HepG2 (cell line): ENCODE measurements at regions not wholly inside any gene's neighbourhood (a gene's known extent, or its start where the extent isn't known, plus 50 kb on each side); places are given as distances from the start of the nearest gene placed in this dataset.

ENCODE experiments used
- ATAC-seq: fragments of 200-7000 bp; cut with Tn5 transposase; 3 replicates; pipeline ENCODE4 v1.9.1; 2020; ENCODE audit warnings: mild to moderate bottlenecking, moderate library complexity
- BruUV-seq: library from RNA; stranded (reverse); fragments of 400-500 nt; replicated peaks from 2 replicates; lab custom pipeline; 2021; lab: Mats Ljungman, UMichigan
- CTCF ChIA-PET: fragments of 300-600 bp; formaldehyde crosslinking; extraction: SDS; loops from one replicate; lab custom pipeline; 2021; ENCODE audit warnings: low total read pairs, inconsistent platforms, low intra/inter-chr PET ratio; lab: Yijun Ruan, JAX
- POLR2A ChIA-PET: fragments of 350-600 bp; sonication (Branson Sonifier 250); formaldehyde crosslinking; loops from one replicate; lab custom pipeline; 2020; ENCODE audit warnings: antibody characterized with exemption, inconsistent platforms; lab: Yijun Ruan, JAX
- DNase-seq: peaks from one replicate; pipeline ENCODE4 v3.0.0-alpha.2; 2015; ENCODE audit warnings: low spot score
- FAIRE-seq: peaks from 3 replicates; lab custom pipeline; 2011; peaks lifted over from hg19 to GRCh38; lab: Jason Lieb, UNC
- H2AFZ ChIP-seq: one replicate; pipeline ENCODE4 v1.6.1; 2011; ENCODE audit warnings: low read length, inconsistent platforms
- H3K27ac ChIP-seq: fragments of 300-600 bp; 3 replicates; pipeline ENCODE4 v1.8.0; 2011; ENCODE audit warnings: mixed run types, mild to moderate bottlenecking, mixed read lengths, low read length, inconsistent platforms; ENCODE audit not compliant: insufficient read depth; ENCODE audit errors: extremely low read length
- H3K27me3 ChIP-seq, 2 experiments: fragments of 200-600 bp in 1 of 2; 2 replicates in 1 of 2; 3 replicates in 1 of 2; pipeline versions ENCODE4 v1.6.0 to v1.8.0; 2011; ENCODE audit warnings: low read length in 2 of 2, mild to moderate bottlenecking in 2 of 2, moderate library complexity in 2 of 2, inconsistent platforms in 1 of 2; ENCODE audit not compliant: insufficient read depth in 2 of 2, control insufficient read depth in 1 of 2
- H3K36me3 ChIP-seq, 2 experiments: fragments of 200-600 bp in 1 of 2; replicated peaks in 1 of 2; 2 replicates in 1 of 2; 3 replicates in 1 of 2; pipeline versions ENCODE4 v1.5.1 to v1.8.0; 2011; ENCODE audit warnings: low read length in 2 of 2, inconsistent platforms in 1 of 2; ENCODE audit not compliant: insufficient read depth in 2 of 2, control insufficient read depth in 1 of 2
- H3K4me1 ChIP-seq: 2 replicates; pipeline ENCODE4 v1.5.1; 2012; ENCODE audit warnings: low read length, inconsistent platforms; ENCODE audit not compliant: insufficient read depth
- H3K4me2 ChIP-seq: 2 replicates; pipeline ENCODE4 v1.6.0; 2011; ENCODE audit warnings: low read depth, low read length, inconsistent platforms
- H3K4me3 ChIP-seq, 3 experiments: fragments of 200-600 bp in 1 of 3; sonication (generic), shearing (Covaris generic) in 1 of 3; replicated peaks in 1 of 3; 2 replicates each; pipeline ENCODE4 v1.5.1; 2011 to 2016; ENCODE audit warnings: low read length in 3 of 3, inconsistent platforms in 2 of 3, low read depth in 2 of 3, mild to moderate bottlenecking in 2 of 3, control low read depth in 1 of 3, mixed read lengths in 1 of 3; ENCODE audit not compliant: insufficient read depth in 1 of 3
- H3K79me2 ChIP-seq: one replicate; pipeline ENCODE4 v1.6.1; 2011; ENCODE audit warnings: low read length, inconsistent platforms; ENCODE audit not compliant: insufficient read depth
- H3K9ac ChIP-seq: 2 replicates; pipeline ENCODE4 v1.6.0; 2011; ENCODE audit warnings: mild to moderate bottlenecking, low read depth, low read length, inconsistent platforms; ENCODE audit not compliant: insufficient read depth
- H3K9me3 ChIP-seq: 2 replicates; pipeline ENCODE4 v1.5.1; 2012; ENCODE audit warnings: mild to moderate bottlenecking, low read length
- H4K20me1 ChIP-seq: 2 replicates; pipeline ENCODE4 v1.6.0; 2011; ENCODE audit warnings: inconsistent platforms, mild to moderate bottlenecking, low read length, moderate library complexity; ENCODE audit not compliant: insufficient read depth
- PHF20 ChIP-seq: sonication (generic); formaldehyde crosslinking; IDR thresholded peaks from 2 replicates; pipeline ENCODE4 v1.5.0; 2020; ENCODE audit warnings: mild to moderate bottlenecking, missing genetic modification reagents
- ZFP90 ChIP-seq: sonication (generic); formaldehyde crosslinking; IDR thresholded peaks from 2 replicates; pipeline ENCODE4 v1.8.0; 2022; ENCODE audit warnings: missing genetic modification reagents, mild to moderate bottlenecking, inconsistent platforms, borderline replicate concordance
- WGBS: methylation state at CpG from one replicate; pipeline ENCODE4 v1.1.6; 2017; ENCODE audit warnings: low lambda C conversion rate; 5-methylcytosine and 5-hydroxymethylcytosine counted together
- in situ Hi-C: cut with HindIII; loops from 2 replicates; pipeline ENCODE4 v1.10.0; 2017; ENCODE audit warnings: low pct_unique_long_range_greater_than_20kb; ENCODE audit not compliant: extremely low pct_ligation_motif_present
- intact Hi-C: fragments of 100-400 bp; cut with micrococcal nuclease; formaldehyde crosslinking; loops from one replicate; pipeline ENCODE4 v1.10.0; 2022; ENCODE audit not compliant: unreplicated experiment
- TF ChIP-seq, protein P1 (sequence below): sonication (generic); formaldehyde crosslinking; IDR thresholded peaks from 2 replicates; pipeline ENCODE4 v1.5.0; 2020; ENCODE audit warnings: mild to moderate bottlenecking, missing genetic modification reagents
- TF ChIP-seq, protein P2 (sequence below): sonication (generic); formaldehyde crosslinking; IDR thresholded peaks from 2 replicates; pipeline ENCODE4 v1.8.1; 2023; ENCODE audit warnings: mild to moderate bottlenecking, inconsistent platforms, moderate library complexity, missing genetic modification reagents, borderline replicate concordance

DNA sequence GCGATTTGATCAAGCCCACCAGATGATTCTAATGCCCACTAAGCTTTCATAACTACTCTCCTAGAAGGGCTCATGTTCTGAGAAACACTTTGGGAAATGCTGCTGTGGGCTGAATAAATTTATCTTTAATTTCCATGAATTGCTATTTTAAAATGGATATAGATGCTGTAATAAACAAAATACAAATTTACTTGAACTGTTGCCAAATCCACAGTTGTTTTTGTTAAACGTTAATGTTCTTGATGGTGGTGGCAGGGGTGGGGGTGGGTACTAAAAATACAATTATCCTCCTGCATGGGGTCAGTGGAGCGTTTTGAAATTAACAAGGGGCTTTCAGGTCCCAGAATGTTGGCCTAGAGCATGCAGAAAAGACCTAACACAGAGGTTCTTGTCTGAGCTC is 244.7 kb upstream of the POU3F1 start:
- Histone ChIP-seq H3K27ac (no peak overlapping the region), H2AFZ (no peak overlapping the region), H3K9me3 (no peaks in the 10 kb centered on the region), H3K4me2 (no peak overlapping the region), H3K36me3 (no peaks in the 10 kb centered on the region), H3K9ac (no peak overlapping the region), H3K27me3 (no peaks in the 10 kb centered on the region), H3K4me1 (peaks cover 18% of the 10 kb centered on the region), H3K4me3 (no peak overlapping the region), H4K20me1 (no peaks in the 10 kb centered on the region), H3K79me2 (no peaks in the 10 kb centered on the region)
- 11% methylated on average over 3 of the region's 3 CpGs for WGBS
- in situ Hi-C loops = no loop called here
- POLR2A ChIA-PET = no interaction called here
- intact Hi-C loops = no loop called here
- no peak for DNase-seq
- FAIRE-seq = no peak
- ATAC-seq = no peak
- CTCF ChIA-PET = no interaction called here
- TF ChIP-seq ZFP90 (CRISPR knock-in tag) = no peak
- no TSS peak for BruUV-seq

DNA sequence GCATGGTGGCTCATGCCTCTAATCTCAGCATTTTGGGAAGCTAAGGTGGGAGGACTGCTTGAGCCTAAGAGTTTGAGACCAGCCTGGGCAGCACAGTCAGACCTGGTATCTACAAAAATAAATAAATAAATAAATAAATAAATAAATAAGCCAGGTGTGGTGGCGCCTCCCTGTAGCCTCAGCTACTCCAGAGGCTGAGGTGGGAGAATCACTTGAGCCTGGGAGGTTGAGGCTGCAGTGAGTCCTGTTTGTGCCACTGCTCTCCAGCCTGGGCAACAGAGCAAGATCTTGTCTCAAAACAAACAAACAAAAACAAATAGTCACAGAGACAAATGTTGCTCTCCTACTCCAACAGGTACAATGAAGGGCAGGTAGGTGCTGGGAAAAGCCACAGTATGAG is 242.4 kb upstream of the POU3F1 start:
- no TSS peak for BruUV-seq
- 68% methylated on average over 1 of the region's 1 CpG for WGBS
- TF ChIP-seq, protein P1, sequence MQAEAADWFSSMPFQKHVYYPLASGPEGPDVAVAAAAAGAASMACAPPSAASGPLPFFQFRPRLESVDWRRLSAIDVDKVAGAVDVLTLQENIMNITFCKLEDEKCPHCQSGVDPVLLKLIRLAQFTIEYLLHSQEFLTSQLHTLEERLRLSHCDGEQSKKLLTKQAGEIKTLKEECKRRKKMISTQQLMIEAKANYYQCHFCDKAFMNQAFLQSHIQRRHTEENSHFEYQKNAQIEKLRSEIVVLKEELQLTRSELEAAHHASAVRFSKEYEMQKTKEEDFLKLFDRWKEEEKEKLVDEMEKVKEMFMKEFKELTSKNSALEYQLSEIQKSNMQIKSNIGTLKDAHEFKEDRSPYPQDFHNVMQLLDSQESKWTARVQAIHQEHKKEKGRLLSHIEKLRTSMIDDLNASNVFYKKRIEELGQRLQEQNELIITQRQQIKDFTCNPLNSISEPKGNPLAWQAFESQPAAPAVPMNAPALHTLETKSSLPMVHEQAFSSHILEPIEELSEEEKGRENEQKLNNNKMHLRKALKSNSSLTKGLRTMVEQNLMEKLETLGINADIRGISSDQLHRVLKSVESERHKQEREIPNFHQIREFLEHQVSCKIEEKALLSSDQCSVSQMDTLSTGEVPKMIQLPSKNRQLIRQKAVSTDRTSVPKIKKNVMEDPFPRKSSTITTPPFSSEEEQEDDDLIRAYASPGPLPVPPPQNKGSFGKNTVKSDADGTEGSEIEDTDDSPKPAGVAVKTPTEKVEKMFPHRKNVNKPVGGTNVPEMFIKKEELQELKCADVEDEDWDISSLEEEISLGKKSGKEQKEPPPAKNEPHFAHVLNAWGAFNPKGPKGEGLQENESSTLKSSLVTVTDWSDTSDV (CRISPR knock-in tag) = no peak
- no peak for TF ChIP-seq PHF20 (CRISPR knock-in tag)
- TF ChIP-seq, protein P2, sequence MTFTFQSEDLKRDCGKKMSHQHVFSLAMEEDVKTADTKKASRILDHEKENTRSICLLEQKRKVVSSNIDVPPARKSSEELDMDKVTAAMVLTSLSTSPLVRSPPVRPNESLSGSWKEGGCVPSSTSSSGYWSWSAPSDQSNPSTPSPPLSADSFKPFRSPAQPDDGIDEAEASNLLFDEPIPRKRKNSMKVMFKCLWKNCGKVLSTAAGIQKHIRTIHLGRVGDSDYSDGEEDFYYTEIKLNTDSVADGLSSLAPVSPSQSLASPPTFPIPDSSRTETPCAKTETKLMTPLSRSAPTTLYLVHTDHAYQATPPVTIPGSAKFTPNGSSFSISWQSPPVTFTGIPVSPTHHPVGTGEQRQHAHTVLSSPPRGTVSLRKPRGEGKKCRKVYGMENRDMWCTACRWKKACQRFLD (CRISPR knock-in tag) = no peak

More for the DNA sequence above, 242.4 kb upstream of the POU3F1 start:
- ATAC-seq (no peak), FAIRE-seq (no peak), DNase-seq (no peak)
- Histone ChIP-seq H3K4me2 (no peak overlapping the region), H3K9ac (no peak overlapping the region), H3K9me3 (no peaks in the 10 kb centered on the region), H3K27ac (no peak overlapping the region), H2AFZ (no peak overlapping the region), H4K20me1 (no peaks in the 10 kb centered on the region), H3K36me3 (no peaks in the 10 kb centered on the region), H3K4me3 (no peak overlapping the region), H3K4me1 (peaks cover 18% of the 10 kb centered on the region), H3K79me2 (no peaks in the 10 kb centered on the region), H3K27me3 (peaks cover 0 to 4% of the 10 kb centered on the region in 2 experiments; a peak in 1 of 5 replicates)
- in situ Hi-C loops = no loop called here
- intact Hi-C loops = no loop called here
- CTCF ChIA-PET = no interaction called here
- POLR2A ChIA-PET = no interaction called here
